ENCODE measurements at regions not wholly inside any gene's neighbourhood (a gene's known extent, or its start where the extent isn't known, plus 50 kb on each side); places are given as distances from the start of the nearest gene placed in this dataset.

- TF ChIP-seq GATA2 (IDR thresholded peaks at IDR 0.05; ENCODE audit: low read depth, low read length) (no peak), GATA3 (IDR thresholded peaks at IDR 0.05; ENCODE audit: low read depth, low read length) (no peak)
These were observed 123.4 kb downstream of the ETS2 start for GRCh38 chr21:38929142-38929541.

All from SH-SY5Y (cell line).